ENCODE measurements at regions not wholly inside any gene's neighbourhood (a gene's known extent, or its start where the extent isn't known, plus 50 kb on each side); places are given as distances from the start of the nearest gene placed in this dataset.

- Mint-ChIP-seq H3K4me1 (ENCODE audit: low read depth) (no peaks in the 10 kb centered on the region), H3K27me3 (ENCODE audit: insufficient read depth) (peaks cover 3% of the 10 kb centered on the region), H3K4me3 (no peak overlapping the region), H3K27ac (no peak overlapping the region), H3K9me3 (no peaks in the 10 kb centered on the region), H3K36me3 (ENCODE audit: low read depth) (no peaks in the 10 kb centered on the region)
- intact Hi-C loops (cut with micrococcal nuclease) = no loop called here
- DNase-seq (ENCODE audit: low spot score) = no peak
These were observed 96.0 kb upstream of the PRPS1L1 start for GRCh38 chr7:18123508-18124239.

- Mint-ChIP-seq H3K9me3 (no peaks in the 10 kb centered on the region), H3K36me3 (ENCODE audit: low read depth) (no peaks in the 10 kb centered on the region), H3K4me3 (no peak overlapping the region), H3K27me3 (ENCODE audit: insufficient read depth) (peaks cover 4% of the 10 kb centered on the region), H3K27ac (no peak overlapping the region), H3K4me1 (ENCODE audit: low read depth) (no peaks in the 10 kb centered on the region)
- no peak for DNase-seq (ENCODE audit: low spot score)
- intact Hi-C loops (cut with micrococcal nuclease) = no loop called here
These were observed 97.8 kb upstream of the PRPS1L1 start for GRCh38 chr7:18125476-18125875.

GRCh38 chr7:18126281-18126680 lies 98.6 kb upstream of the PRPS1L1 start:
- Mint-ChIP-seq H3K4me1 (ENCODE audit: low read depth) (no peaks in the 10 kb centered on the region), H3K36me3 (ENCODE audit: low read depth) (no peaks in the 10 kb centered on the region), H3K27me3 (ENCODE audit: insufficient read depth) (peaks cover 4% of the 10 kb centered on the region), H3K4me3 (no peak overlapping the region), H3K27ac (no peak overlapping the region), H3K9me3 (no peaks in the 10 kb centered on the region)
- DNase-seq (ENCODE audit: low spot score) = no peak
- intact Hi-C loops (cut with micrococcal nuclease) = no loop called here

- Mint-ChIP-seq H3K9me3 (no peaks in the 10 kb centered on the region), H3K36me3 (ENCODE audit: low read depth) (no peaks in the 10 kb centered on the region), H3K4me1 (ENCODE audit: low read depth) (no peaks in the 10 kb centered on the region), H3K27ac (no peak overlapping the region), H3K27me3 (ENCODE audit: insufficient read depth) (peaks cover 4% of the 10 kb centered on the region), H3K4me3 (no peak overlapping the region)
- intact Hi-C loops (cut with micrococcal nuclease) = no loop called here
- DNase-seq (ENCODE audit: low spot score) = no peak
These were observed 101.2 kb upstream of the PRPS1L1 start for GRCh38 chr7:18128846-18129245.

- intact Hi-C loops (cut with micrococcal nuclease) = no loop called here
- Mint-ChIP-seq H3K4me1 (ENCODE audit: low read depth) (no peaks in the 10 kb centered on the region), H3K36me3 (ENCODE audit: low read depth) (no peaks in the 10 kb centered on the region), H3K27me3 (ENCODE audit: insufficient read depth) (peaks cover 2% of the 10 kb centered on the region), H3K4me3 (no peak overlapping the region), H3K9me3 (no peaks in the 10 kb centered on the region), H3K27ac (no peak overlapping the region)
- no peak for DNase-seq (ENCODE audit: low spot score)
These were observed 105.2 kb upstream of the PRPS1L1 start for GRCh38 chr7:18132811-18133210.

GRCh38 chr7:18133921-18134320 lies 106.3 kb upstream of the PRPS1L1 start:
- Mint-ChIP-seq H3K27ac (no peak overlapping the region), H3K4me1 (ENCODE audit: low read depth) (no peaks in the 10 kb centered on the region), H3K4me3 (no peak overlapping the region), H3K9me3 (no peaks in the 10 kb centered on the region), H3K27me3 (ENCODE audit: insufficient read depth) (no peaks in the 10 kb centered on the region), H3K36me3 (ENCODE audit: low read depth) (no peaks in the 10 kb centered on the region)
- DNase-seq (ENCODE audit: low spot score) = no peak
- intact Hi-C loops (cut with micrococcal nuclease) = no loop called here

GRCh38 chr7:18140943-18141342 lies 113.3 kb upstream of the PRPS1L1 start:
- H3K4me3 Mint-ChIP-seq = no peak overlapping the region
- H3K9me3 Mint-ChIP-seq = no peaks in the 10 kb centered on the region
- no peak for DNase-seq (ENCODE audit: low spot score)
- no peak overlapping the region for H3K27ac Mint-ChIP-seq
- no peaks in the 10 kb centered on the region for H3K4me1 Mint-ChIP-seq (ENCODE audit: low read depth)
- no peaks in the 10 kb centered on the region for H3K36me3 Mint-ChIP-seq (ENCODE audit: low read depth)
- peaks cover 4% of the 10 kb centered on the region for H3K27me3 Mint-ChIP-seq (ENCODE audit: insufficient read depth)
- intact Hi-C loops (cut with micrococcal nuclease) = no loop called here

GRCh38 chr7:18144166-18144565 lies 116.5 kb upstream of the PRPS1L1 start:
- intact Hi-C loops (cut with micrococcal nuclease) = no loop called here

GRCh38 chr7:18145160-18145559 lies 117.5 kb upstream of the PRPS1L1 start:
- Mint-ChIP-seq H3K9me3 (no peaks in the 10 kb centered on the region), H3K36me3 (ENCODE audit: low read depth) (no peaks in the 10 kb centered on the region), H3K4me3 (no peak overlapping the region), H3K27ac (no peak overlapping the region), H3K27me3 (ENCODE audit: insufficient read depth) (peaks cover 4% of the 10 kb centered on the region), H3K4me1 (ENCODE audit: low read depth) (no peaks in the 10 kb centered on the region)
- DNase-seq (ENCODE audit: low spot score) = no peak
- intact Hi-C loops (cut with micrococcal nuclease) = no loop called here

More at GRCh38 chr7:18144166-18144565, 116.5 kb upstream of the PRPS1L1 start:
- DNase-seq (ENCODE audit: low spot score) = no peak
- Mint-ChIP-seq H3K36me3 (ENCODE audit: low read depth) (no peaks in the 10 kb centered on the region), H3K27ac (no peak overlapping the region), H3K4me3 (no peak overlapping the region), H3K27me3 (ENCODE audit: insufficient read depth) (peaks cover 4% of the 10 kb centered on the region), H3K4me1 (ENCODE audit: low read depth) (no peaks in the 10 kb centered on the region), H3K9me3 (no peaks in the 10 kb centered on the region)

- Mint-ChIP-seq H3K4me3 (no peak overlapping the region), H3K27me3 (ENCODE audit: insufficient read depth) (peaks cover 3% of the 10 kb centered on the region), H3K27ac (no peak overlapping the region), H3K36me3 (ENCODE audit: low read depth) (no peaks in the 10 kb centered on the region), H3K9me3 (no peaks in the 10 kb centered on the region), H3K4me1 (ENCODE audit: low read depth) (no peaks in the 10 kb centered on the region)
- intact Hi-C loops (cut with micrococcal nuclease) = no loop called here
- no peak for DNase-seq (ENCODE audit: low spot score)
These were observed 123.8 kb upstream of the PRPS1L1 start for GRCh38 chr7:18151422-18151821.

- Mint-ChIP-seq H3K4me1 (ENCODE audit: low read depth) (no peaks in the 10 kb centered on the region), H3K36me3 (ENCODE audit: low read depth) (no peaks in the 10 kb centered on the region), H3K27me3 (ENCODE audit: insufficient read depth) (peaks cover 8% of the 10 kb centered on the region), H3K27ac (no peak overlapping the region), H3K4me3 (no peak overlapping the region), H3K9me3 (no peaks in the 10 kb centered on the region)
- no peak for DNase-seq (ENCODE audit: low spot score)
- intact Hi-C loops (cut with micrococcal nuclease) = no loop called here
These were observed 125.6 kb upstream of the PRPS1L1 start for GRCh38 chr7:18153183-18153748.

- H3K4me3 Mint-ChIP-seq = no peak overlapping the region
- no peak for DNase-seq (ENCODE audit: low spot score)
- H3K36me3 Mint-ChIP-seq (ENCODE audit: low read depth) = no peaks in the 10 kb centered on the region
- no peaks in the 10 kb centered on the region for H3K4me1 Mint-ChIP-seq (ENCODE audit: low read depth)
- intact Hi-C loops (cut with micrococcal nuclease) = no loop called here
- peaks cover 10% of the 10 kb centered on the region for H3K27me3 Mint-ChIP-seq (ENCODE audit: insufficient read depth)
- no peak overlapping the region for H3K27ac Mint-ChIP-seq
- no peaks in the 10 kb centered on the region for H3K9me3 Mint-ChIP-seq
These were observed 127.1 kb upstream of the PRPS1L1 start for GRCh38 chr7:18154726-18155125.

GRCh38 chr7:18157233-18157632 lies 129.6 kb upstream of the PRPS1L1 start:
- Mint-ChIP-seq H3K27me3 (ENCODE audit: insufficient read depth) (peaks cover 8% of the 10 kb centered on the region), H3K4me1 (ENCODE audit: low read depth) (no peaks in the 10 kb centered on the region)

GRCh38 chr7:18162657-18163056 lies 135.0 kb upstream of the PRPS1L1 start:
- Mint-ChIP-seq H3K36me3 (ENCODE audit: low read depth) (no peaks in the 10 kb centered on the region), H3K27ac (no peak overlapping the region), H3K9me3 (no peaks in the 10 kb centered on the region), H3K4me3 (no peak overlapping the region), H3K27me3 (ENCODE audit: insufficient read depth) (peaks cover 3% of the 10 kb centered on the region), H3K4me1 (ENCODE audit: low read depth) (no peaks in the 10 kb centered on the region)
- intact Hi-C loops (cut with micrococcal nuclease) = no loop called here
- no peak for DNase-seq (ENCODE audit: low spot score)

More at GRCh38 chr7:18157233-18157632, 129.6 kb upstream of the PRPS1L1 start:
- no peak for DNase-seq (ENCODE audit: low spot score)
- Mint-ChIP-seq H3K27ac (no peak overlapping the region), H3K4me3 (no peak overlapping the region), H3K9me3 (no peaks in the 10 kb centered on the region), H3K36me3 (ENCODE audit: low read depth) (no peaks in the 10 kb centered on the region)
- intact Hi-C loops (cut with micrococcal nuclease) = no loop called here
